HG02642 (cell line): ENCODE measurements at regions not wholly inside any gene's neighbourhood (a gene's known extent, or its start where the extent isn't known, plus 50 kb on each side); places are given as distances from the start of the nearest gene placed in this dataset.
"Not testable (repeated sequence)": the region's sequence is repeated elsewhere in the genome, so short reads cannot be mapped to it uniquely, and the experiment has no call there.

Source experiments
- ATAC-seq: cut with Tn5 transposase; IDR thresholded peaks from one replicate; pipeline ENCODE4 v1.9.1; 2021; ENCODE audit warnings: mild to moderate bottlenecking; ENCODE audit not compliant: unreplicated experiment, poor library complexity

DNA sequence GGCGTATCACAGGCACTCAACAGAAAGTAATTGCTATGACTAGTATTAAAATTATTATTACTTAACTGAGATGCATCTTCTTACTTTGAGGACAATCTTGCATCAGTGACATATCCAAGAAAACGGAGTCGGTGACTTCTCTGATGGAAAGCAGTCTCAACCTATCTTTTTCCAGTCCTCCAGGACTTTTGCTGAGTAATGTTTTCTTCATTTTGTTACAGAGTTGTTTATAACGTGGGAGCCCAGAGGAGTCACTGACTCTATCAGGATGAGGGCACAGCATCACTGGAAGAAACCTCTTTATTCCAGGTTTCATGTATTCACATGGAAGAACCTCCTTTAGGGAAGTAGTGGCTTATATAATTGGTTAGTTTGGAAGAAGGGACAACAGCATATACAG lies 51.5 kb upstream of the MELK start:
- no peak for ATAC-seq

- no peak for ATAC-seq
Observed at GRCh38 chr9:36517131-36517530, 55.6 kb upstream of the MELK start.

- ATAC-seq: no peak
Observed at GRCh38 chr9:36504156-36504555, 68.5 kb upstream of the MELK start.

DNA sequence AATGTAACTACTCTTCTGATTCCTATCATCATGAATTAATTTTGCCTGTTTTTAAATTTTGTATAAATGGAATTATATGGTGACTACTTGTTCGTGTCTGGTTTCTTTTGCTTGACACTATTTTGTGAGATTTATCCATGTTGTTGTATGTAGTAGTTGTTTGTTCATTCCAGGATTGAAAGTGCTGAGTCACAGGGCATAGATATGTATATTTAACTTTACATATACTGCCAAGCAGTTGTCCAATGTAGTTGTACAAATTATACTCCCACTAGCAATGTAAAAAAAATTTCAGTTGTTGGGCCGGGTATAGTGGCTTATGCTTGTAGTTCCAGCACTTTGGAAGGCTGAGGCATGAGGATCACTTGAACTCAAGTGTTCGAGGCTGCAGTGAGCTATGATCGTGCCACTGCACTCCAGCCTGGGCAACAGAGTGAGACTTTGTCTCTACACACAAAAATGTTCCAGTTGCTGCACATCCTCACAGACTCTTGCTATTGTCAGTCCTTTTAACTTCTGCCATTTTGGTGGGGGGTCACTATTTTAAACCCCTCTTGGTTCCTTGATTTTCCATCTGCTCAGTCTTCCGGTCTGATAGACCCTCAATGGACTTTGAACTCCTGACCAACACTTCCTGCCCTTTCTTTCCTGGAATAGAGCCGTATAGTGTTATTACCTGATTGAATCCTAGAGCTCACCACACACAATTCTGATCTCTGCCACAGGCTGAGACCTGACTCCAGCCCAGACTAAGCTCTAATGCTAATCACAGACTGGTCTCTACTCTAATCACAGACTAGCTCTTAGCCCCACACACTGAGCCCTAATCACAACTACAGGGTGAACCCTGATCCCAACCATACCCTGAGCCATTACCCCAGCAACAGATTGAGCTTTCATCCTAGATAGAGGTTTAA lies 69.3 kb upstream of the MELK start:
- no peak for ATAC-seq

DNA sequence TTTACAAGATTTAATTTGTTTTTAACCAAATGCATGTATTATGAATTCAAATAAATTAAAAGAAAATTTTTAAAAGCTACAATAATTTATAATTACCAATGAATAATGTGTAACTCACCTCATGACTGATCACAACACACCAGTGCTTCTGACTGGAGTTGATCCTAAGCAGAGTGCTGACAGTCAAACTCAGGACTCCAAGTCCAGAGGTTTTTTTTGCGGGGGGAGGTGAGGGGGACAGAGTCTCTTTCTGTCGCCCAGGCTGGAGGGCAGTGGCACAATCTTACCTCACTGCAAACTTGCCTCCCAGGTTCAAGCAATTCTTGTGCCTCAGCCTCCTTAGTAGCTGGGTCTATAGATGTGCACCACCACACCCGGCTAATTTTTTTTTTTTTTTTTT lies 71.0 kb upstream of the MELK start:
- ATAC-seq: no peak

DNA sequence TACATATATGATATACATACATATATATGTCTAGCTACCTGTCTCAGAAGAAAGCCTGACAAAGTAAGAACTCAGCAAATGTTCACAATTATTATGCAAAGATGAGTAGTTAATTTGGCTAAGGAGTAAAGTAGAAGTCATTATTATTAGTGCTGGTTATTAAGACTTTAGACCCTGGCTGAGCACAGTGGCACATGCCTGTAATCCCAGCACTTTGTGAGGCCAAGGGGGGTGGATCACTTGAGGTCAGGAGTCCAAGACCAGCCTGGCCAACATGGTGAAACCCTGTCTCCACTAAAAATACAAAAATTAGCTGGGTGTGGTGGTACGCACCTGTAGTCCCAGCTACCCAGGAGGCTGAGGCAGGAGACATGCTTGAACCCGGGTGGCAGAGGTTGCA lies 71.8 kb upstream of the MELK start:
- ATAC-seq: not testable (repeated sequence)

DNA sequence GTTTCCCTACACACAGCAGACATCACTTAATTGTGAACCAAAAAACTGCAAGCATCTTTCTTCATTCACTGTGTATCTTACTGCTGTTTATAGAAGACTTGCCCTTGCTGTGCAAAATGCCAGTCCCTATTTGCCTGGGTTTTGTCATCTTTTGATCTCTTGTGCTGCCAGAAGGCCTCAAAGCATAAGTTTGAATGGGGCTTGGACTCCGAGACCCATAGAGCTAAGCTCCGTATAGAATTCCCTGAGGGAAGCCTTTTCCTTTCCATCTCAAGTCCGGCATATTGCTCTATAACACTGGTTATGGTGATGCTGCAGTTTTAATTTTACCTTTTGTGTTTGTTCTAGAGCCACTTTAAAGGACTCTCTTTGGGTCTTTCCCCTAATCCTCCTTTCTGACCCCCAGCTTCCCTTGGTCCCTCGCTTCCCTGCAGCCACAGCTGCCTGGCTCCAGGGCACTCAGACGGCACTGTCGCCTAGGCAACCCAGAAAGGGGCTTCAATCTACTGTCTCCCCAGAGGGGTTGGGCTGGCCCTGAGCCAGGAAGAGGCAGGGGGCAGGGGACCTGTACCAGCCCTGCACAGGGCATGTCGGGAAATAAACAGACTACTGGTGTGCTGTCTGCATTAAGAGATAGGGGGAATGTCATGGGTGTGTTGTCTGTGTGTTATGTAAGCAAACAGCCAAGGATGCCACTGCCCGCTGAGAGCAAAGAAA lies 73.4 kb upstream of the MELK start:
- ATAC-seq: no peak

DNA sequence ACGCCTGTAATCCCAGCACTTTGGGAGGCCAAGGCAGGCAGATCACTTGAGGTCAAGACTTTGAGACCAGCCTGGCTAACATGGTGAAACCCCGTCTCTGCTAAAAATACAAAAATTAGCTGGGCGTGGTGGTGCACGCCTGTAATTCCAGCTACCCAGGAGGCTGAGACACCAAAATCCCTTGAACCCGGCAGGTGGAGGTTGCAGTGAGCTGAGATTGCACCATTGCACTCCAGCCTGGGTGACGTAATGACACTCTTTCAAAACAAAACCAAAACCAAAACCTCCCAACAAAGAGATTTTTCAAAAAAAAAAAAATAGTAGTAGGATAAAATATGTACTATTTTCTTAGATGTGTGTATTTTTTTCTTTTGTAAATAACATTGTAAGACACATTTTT lies 79.1 kb upstream of the MELK start:
- ATAC-seq: not testable (repeated sequence)

- no peak for ATAC-seq
Observed at GRCh38 chr9:36492865-36493264, 79.8 kb upstream of the MELK start.

DNA sequence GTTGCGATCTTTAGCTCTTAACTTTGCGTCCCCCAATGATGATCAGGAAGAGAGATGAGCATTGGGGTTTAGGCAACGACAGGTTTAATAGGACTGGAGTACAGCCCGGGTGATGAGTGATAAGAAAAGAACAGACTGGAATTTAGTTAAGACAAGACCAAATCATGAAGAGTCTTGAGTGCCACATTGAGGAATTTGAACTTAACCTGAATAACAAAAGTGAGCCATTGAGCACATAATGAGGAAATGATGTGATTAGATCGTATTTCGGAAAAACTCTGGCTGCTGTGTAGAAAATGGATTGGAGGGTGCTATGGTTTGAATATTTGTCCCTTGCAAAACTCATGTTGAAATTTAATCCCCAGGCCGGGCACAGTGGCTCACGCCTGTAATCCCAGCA lies 83.2 kb upstream of the MELK start:
- no peak for ATAC-seq

GRCh38 chr9:36488389-36488756 lies 84.3 kb upstream of the MELK start:
- ATAC-seq: no peak

DNA sequence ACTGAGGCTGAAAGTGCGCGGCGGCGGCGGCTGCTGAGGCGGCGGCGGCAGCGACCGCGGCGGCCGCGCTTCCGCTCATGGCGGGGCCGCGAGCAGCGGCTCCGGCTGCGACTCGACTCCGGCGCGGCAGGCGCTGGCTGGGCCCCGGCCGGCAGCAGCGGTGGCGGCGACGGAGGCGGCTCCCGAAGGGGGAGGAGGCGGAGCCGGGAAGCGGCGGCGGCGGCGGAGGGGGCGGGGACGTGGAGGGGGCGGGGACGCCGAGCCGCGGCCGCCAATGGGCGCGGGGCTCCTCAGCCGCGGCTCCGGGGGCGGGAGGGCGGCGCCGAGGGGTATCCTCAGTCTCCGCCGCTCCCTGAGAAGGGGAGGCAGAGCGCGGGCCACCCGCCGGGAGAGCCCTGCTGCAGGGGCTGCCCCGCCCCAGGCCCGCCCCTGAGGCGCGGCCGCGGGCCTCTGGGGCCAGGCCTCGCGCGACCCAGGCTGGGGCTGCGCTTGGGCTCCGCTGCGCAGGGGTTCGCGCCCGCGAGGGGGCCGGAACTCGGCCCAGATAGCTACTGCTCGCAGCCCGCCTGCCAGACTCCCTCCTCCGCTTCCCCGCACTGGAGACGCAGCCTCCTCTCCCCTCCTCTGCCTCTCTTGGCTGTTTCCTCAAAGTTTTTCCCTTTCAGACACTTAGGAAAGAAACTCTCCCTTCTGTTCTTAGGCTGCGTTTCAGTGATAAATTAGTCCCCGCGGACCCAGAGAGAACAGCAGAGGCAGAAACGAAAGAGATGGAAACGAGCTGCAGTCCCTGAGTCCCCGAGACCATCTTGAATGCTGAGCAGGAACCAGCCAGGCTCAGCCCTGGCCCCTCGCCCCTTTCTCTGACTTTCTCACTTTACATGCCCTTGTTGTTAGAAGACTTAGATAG lies 85.0 kb upstream of the MELK start:
- ATAC-seq: peak; percentile 89

- ATAC-seq: peak; percentile 39
Observed at GRCh38 chr9:36486933-36487481, 85.7 kb upstream of the MELK start.

- ATAC-seq: peak; percentile 7
Observed at GRCh38 chr9:36486329-36486932, 86.3 kb upstream of the MELK start.

GRCh38 chr9:36485647-36486328 lies 85.7 kb upstream of the RNF38 start:
- ATAC-seq: no peak

DNA sequence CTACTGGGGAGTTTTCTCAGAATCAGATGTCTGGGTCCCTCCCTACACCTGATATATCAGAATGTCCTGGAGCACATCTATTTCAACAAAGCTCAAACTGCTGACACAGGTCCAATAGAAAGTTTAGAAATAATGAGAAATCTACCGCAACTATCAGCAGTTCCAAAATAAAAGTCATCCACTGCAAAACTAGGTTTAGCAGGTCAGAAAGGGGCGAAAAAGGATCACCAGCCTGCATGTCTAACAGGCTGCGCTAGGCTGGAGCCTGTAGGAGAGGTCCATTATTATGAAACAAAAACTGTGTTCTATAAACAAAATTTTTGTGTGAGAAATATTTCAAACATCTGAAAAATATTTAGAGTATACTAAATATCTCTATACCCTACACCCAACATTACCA lies 84.1 kb upstream of the RNF38 start:
- no peak for ATAC-seq

GRCh38 chr9:36479101-36479500 lies 79.0 kb upstream of the RNF38 start:
- ATAC-seq: no peak

- no peak for ATAC-seq
Observed at GRCh38 chr9:36471359-36471758, 71.3 kb upstream of the RNF38 start.

DNA sequence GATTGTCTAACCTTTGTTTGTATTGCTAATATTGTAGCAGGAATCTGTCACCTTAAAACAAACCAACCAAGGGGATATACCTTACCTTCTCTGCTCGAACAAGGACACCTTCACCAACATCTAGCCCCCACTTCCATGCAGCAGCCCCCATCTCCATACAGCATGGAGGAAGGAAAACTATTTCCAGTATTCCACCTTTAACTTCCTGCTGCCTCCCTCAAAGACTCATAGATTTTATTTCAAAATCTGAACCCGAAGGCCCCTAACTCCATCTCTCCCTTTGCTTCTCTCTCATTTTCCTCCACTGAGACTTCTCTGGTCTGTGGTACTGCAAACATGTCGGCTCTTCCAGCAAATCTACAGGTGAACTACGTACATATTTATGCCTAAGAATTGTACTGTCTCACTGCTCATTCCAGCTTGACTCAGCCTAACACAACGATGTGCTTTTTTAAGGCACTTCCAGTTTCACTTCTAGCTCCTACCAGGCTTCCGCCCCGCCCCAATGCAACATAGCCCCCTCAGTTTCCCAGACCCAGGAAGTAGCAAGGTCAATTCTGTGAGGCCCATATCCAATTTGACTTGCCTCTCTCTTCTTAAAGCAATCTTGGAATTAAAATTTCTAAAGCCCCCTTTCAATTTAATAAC lies 70.7 kb upstream of the RNF38 start:
- peak; percentile 92 for ATAC-seq
